OCI-LY3 (cell line): ENCODE measurements at regions not wholly inside any gene's neighbourhood (a gene's known extent, or its start where the extent isn't known, plus 50 kb on each side); places are given as distances from the start of the nearest gene placed in this dataset.
"Not testable (repeated sequence)": the region's sequence is repeated elsewhere in the genome, so short reads cannot be mapped to it uniquely, and the experiment has no call there.

Experiments
- CTCF ChIP-seq: fragments of 200-600, 300-600 bp; sonication (generic); IDR thresholded peaks from 2 replicates; pipeline ENCODE4 v1.5.1; 2014; ENCODE audit warnings: antibody characterized with exemption, low read length, low read depth
- EZH2phosphoT487 ChIP-seq: fragments of 200-600 bp; shearing (Covaris generic); IDR thresholded peaks from 2 replicates; pipeline ENCODE4 v1.6.1; 2018; ENCODE audit warnings: antibody characterized with exemption, mixed run types, low read depth

- TF ChIP-seq CTCF, EZH2phosphoT487: not testable (repeated sequence)
Observed at GRCh38 chr2:146539739-146540138, 1305.1 kb upstream of the ACVR2A start.
